Posterior cingulate gyrus (tissue), 11 donors: ENCODE measurements at regions not wholly inside any gene's neighbourhood (a gene's known extent, or its start where the extent isn't known, plus 50 kb on each side); places are given as distances from the start of the nearest gene placed in this dataset.
A peak's percentile ranks its signal among the peaks of the same experiment; 100 is the strongest.

Experiments
- DNase-seq, 10 donors: peaks; one replicate each; pipeline versions ENCODE4 v3.0.0 to v3.0.0-alpha.2; 2020 to 2021; ENCODE audit warnings: mixed read lengths in 3 of 10
- intact Hi-C: fragments of 100-400 bp; cut with DNase I; formaldehyde crosslinking; loops from one replicate; pipeline ENCODE4 v1.15.1; 2023

GRCh38 chr18:59085126-59085794, 54.4 kb upstream of the SEC11C start:
- DNase-seq = peak in 1 of 10 donors; percentile 52
- intact Hi-C loops = no loop called here

- no peak for DNase-seq
- intact Hi-C loops = no loop called here
These were observed 53.9 kb upstream of the SEC11C start for GRCh38 chr18:59085797-59086196.

GRCh38 chr18:59086522-59086921, 53.2 kb upstream of the SEC11C start:
- intact Hi-C loops = no loop called here
- no peak for DNase-seq

GRCh38 chr18:59087391-59087790, 52.3 kb upstream of the SEC11C start:
- intact Hi-C loops = no loop called here

More at GRCh38 chr18:59087391-59087790, 52.3 kb upstream of the SEC11C start:
- no peak for DNase-seq
